ENCODE measurements at regions not wholly inside any gene's neighbourhood (a gene's known extent, or its start where the extent isn't known, plus 50 kb on each side); places are given as distances from the start of the nearest gene placed in this dataset.
"Not testable (repeated sequence)": the region's sequence is repeated elsewhere in the genome, so short reads cannot be mapped to it uniquely, and the experiment has no call there.

GRCh38 chr4:31727030-31727429 lies 1006.9 kb downstream of the PCDH7 start:
- H3K36me3 ChIP-seq (ENCODE audit: control insufficient read depth, insufficient read depth, low read length): no peaks in the 10 kb centered on the region
- no peak for DNase-seq (ENCODE audit: extremely low read depth, insufficient read length)
- no peak overlapping the region for H3K4me3 ChIP-seq (replicated peaks; ENCODE audit: low read depth, low read length)
- no peak for TF ChIP-seq CTCF (IDR thresholded peaks at IDR 0.05; ENCODE audit: insufficient read depth, low read length, poor library complexity, severe bottlenecking)
- H3K27me3 ChIP-seq (replicated peaks; ENCODE audit: control insufficient read depth, insufficient read depth, low read length): no peaks in the 10 kb centered on the region

GRCh38 chr4:31735004-31735403 lies 1014.8 kb downstream of the PCDH7 start:
- Histone ChIP-seq H3K36me3 (ENCODE audit: control insufficient read depth, insufficient read depth, low read length) (no peaks in the 10 kb centered on the region), H3K27me3 (replicated peaks; ENCODE audit: control insufficient read depth, insufficient read depth, low read length) (no peaks in the 10 kb centered on the region), H3K4me3 (replicated peaks; ENCODE audit: low read depth, low read length) (no peak overlapping the region)
- no peak for TF ChIP-seq CTCF (IDR thresholded peaks at IDR 0.05; ENCODE audit: insufficient read depth, low read length, poor library complexity, severe bottlenecking)
- no peak for DNase-seq (ENCODE audit: extremely low read depth, insufficient read length)

- TF ChIP-seq CTCF (IDR thresholded peaks at IDR 0.05; ENCODE audit: insufficient read depth, low read length, poor library complexity, severe bottlenecking): no peak
- H3K36me3 ChIP-seq (ENCODE audit: control insufficient read depth, insufficient read depth, low read length): no peaks in the 10 kb centered on the region
- H3K4me3 ChIP-seq (replicated peaks; ENCODE audit: low read depth, low read length): no peak overlapping the region
- no peaks in the 10 kb centered on the region for H3K27me3 ChIP-seq (replicated peaks; ENCODE audit: control insufficient read depth, insufficient read depth, low read length)
- DNase-seq (ENCODE audit: extremely low read depth, insufficient read length): no peak
Measured at GRCh38 chr4:31737419-31737818, 1017.2 kb downstream of the PCDH7 start.

GRCh38 chr4:31741326-31741725 lies 1021.2 kb downstream of the PCDH7 start:
- no peak for DNase-seq (ENCODE audit: extremely low read depth, insufficient read length)
- H3K36me3 ChIP-seq (ENCODE audit: control insufficient read depth, insufficient read depth, low read length): no peaks in the 10 kb centered on the region
- no peak for TF ChIP-seq CTCF (IDR thresholded peaks at IDR 0.05; ENCODE audit: insufficient read depth, low read length, poor library complexity, severe bottlenecking)
- no peak overlapping the region for H3K4me3 ChIP-seq (replicated peaks; ENCODE audit: low read depth, low read length)
- H3K27me3 ChIP-seq (replicated peaks; ENCODE audit: control insufficient read depth, insufficient read depth, low read length): no peaks in the 10 kb centered on the region

- DNase-seq (ENCODE audit: extremely low read depth, insufficient read length): no peak
- H3K27me3 ChIP-seq (replicated peaks; ENCODE audit: control insufficient read depth, insufficient read depth, low read length): no peaks in the 10 kb centered on the region
- no peaks in the 10 kb centered on the region for H3K36me3 ChIP-seq (ENCODE audit: control insufficient read depth, insufficient read depth, low read length)
- TF ChIP-seq CTCF (IDR thresholded peaks at IDR 0.05; ENCODE audit: insufficient read depth, low read length, poor library complexity, severe bottlenecking): no peak
- H3K4me3 ChIP-seq (replicated peaks; ENCODE audit: low read depth, low read length): no peak overlapping the region
Measured at GRCh38 chr4:31748382-31748781, 1028.2 kb downstream of the PCDH7 start.

- not testable (repeated sequence) for DNase-seq (ENCODE audit: extremely low read depth, insufficient read length); H3K27me3 ChIP-seq (replicated peaks; ENCODE audit: control insufficient read depth, insufficient read depth, low read length); H3K36me3 ChIP-seq (ENCODE audit: control insufficient read depth, insufficient read depth, low read length); H3K4me3 ChIP-seq (replicated peaks; ENCODE audit: low read depth, low read length)
Measured at GRCh38 chr4:31750581-31750980, 1030.4 kb downstream of the PCDH7 start.
